ENCODE measurements at regions not wholly inside any gene's neighbourhood (a gene's known extent, or its start where the extent isn't known, plus 50 kb on each side); places are given as distances from the start of the nearest gene placed in this dataset.

GRCh38 chr13:70619936-70620335, 511.7 kb upstream of the KLHL1 start:
- TF ChIP-seq POLR2AphosphoS5 (IDR thresholded peaks at IDR 0.05) (no peak), EP300 (IDR thresholded peaks at IDR 0.05; ENCODE audit: low read depth) (no peak), POLR2A (IDR thresholded peaks at IDR 0.05) (no peak), CTCF (IDR thresholded peaks at IDR 0.05) (no peak)
- Histone ChIP-seq H3K27ac (no peak overlapping the region), H3K27me3 (no peaks in the 10 kb centered on the region), H3K9me3 (no peaks in the 10 kb centered on the region), H3K4me3 (no peak overlapping the region), H3K36me3 (no peaks in the 10 kb centered on the region), H3K4me1 (no peaks in the 10 kb centered on the region)
- 70 to 75% methylated on average over 1 to 2 of the region's 2 CpGs for WGBS, 2 donors (ENCODE audit: low coverage in 1 of 2)
- no peak for DNase-seq
- in situ Hi-C loops (cut with MboI; ENCODE audit: low pct_ligation_motif_present in 1 of 4, low pct_unique_long_range_greater_than_20kb in 1 of 4, low sequenced_read_pairs in 3 of 4): no loop called here
- intact Hi-C loops (cut with DNase I; ENCODE audit: low total_unique reads): no loop called here

- intact Hi-C loops (cut with DNase I; ENCODE audit: low total_unique reads): no loop called here
- DNase-seq: no peak
- in situ Hi-C loops (cut with MboI; ENCODE audit: low pct_ligation_motif_present in 1 of 4, low pct_unique_long_range_greater_than_20kb in 1 of 4, low sequenced_read_pairs in 3 of 4): no loop called here
- H3K4me3 ChIP-seq: no peak overlapping the region
- H3K27ac ChIP-seq: no peak overlapping the region
- H3K9me3 ChIP-seq: no peaks in the 10 kb centered on the region
- H3K36me3 ChIP-seq: no peaks in the 10 kb centered on the region
- H3K27me3 ChIP-seq: no peaks in the 10 kb centered on the region
- WGBS, 2 donors (ENCODE audit: low coverage in 1 of 2): 49 to 52% methylated on average over 3 of the region's 3 CpGs
- H3K4me1 ChIP-seq: no peaks in the 10 kb centered on the region
- TF ChIP-seq CTCF (IDR thresholded peaks at IDR 0.05): no peak
- TF ChIP-seq EP300 (IDR thresholded peaks at IDR 0.05; ENCODE audit: low read depth): no peak
- no peak for TF ChIP-seq POLR2AphosphoS5 (IDR thresholded peaks at IDR 0.05)
- TF ChIP-seq POLR2A (IDR thresholded peaks at IDR 0.05): no peak
Measured at GRCh38 chr13:70616847-70617246, 508.6 kb upstream of the KLHL1 start.

DNA sequence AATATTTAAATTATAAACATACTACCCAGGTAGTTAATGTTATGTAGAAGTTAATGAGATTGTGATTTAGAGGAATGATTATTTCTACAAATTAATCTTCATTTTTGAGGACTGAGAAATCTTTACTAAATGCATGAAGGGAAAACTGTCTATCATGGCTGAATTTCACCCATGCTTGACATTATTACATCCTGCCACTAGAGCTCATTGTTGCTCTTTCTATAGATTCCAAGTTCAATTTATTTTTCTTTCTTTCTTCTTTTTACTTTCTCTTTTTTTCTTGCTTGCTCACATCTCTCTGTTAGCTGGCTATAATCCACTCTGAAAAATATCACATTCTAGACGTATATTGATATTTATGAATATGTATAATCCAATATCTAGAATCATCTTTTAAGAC, 505.0 kb upstream of the KLHL1 start:
- in situ Hi-C loops (cut with MboI; ENCODE audit: low pct_ligation_motif_present in 1 of 4, low pct_unique_long_range_greater_than_20kb in 1 of 4, low sequenced_read_pairs in 3 of 4): no loop called here
- WGBS, 2 donors (ENCODE audit: low coverage in 1 of 2): 50 to 63% methylated on average over 1 of the region's 1 CpG

DNA sequence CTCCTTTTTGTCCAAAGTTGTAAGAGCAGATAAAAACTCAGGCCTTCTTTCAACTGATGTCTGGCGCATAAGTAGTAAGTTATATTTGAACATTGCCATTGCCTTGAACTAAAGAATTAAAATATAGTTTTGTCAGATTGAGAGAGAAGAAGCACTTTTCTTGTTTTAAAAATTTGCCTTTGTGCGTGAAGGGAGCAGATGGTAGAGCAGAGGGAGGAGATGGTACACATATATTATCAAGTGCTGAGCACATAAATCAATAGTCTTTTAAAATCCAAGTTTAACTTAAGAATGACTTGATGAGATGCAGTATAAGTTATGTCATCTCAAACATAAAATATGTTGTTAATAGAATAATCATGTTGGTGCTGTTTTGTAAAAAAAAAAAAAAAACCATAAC, 504.6 kb upstream of the KLHL1 start:
- Histone ChIP-seq H3K4me3 (no peak overlapping the region), H3K9me3 (no peaks in the 10 kb centered on the region), H3K27ac (no peak overlapping the region), H3K4me1 (no peaks in the 10 kb centered on the region), H3K36me3 (no peaks in the 10 kb centered on the region), H3K27me3 (no peaks in the 10 kb centered on the region)
- no peak for DNase-seq
- no peak for TF ChIP-seq POLR2AphosphoS5 (IDR thresholded peaks at IDR 0.05)
- TF ChIP-seq POLR2A (IDR thresholded peaks at IDR 0.05): no peak
- TF ChIP-seq EP300 (IDR thresholded peaks at IDR 0.05; ENCODE audit: low read depth): no peak
- TF ChIP-seq CTCF (IDR thresholded peaks at IDR 0.05): no peak
- in situ Hi-C loops (cut with MboI; ENCODE audit: low pct_ligation_motif_present in 1 of 4, low pct_unique_long_range_greater_than_20kb in 1 of 4, low sequenced_read_pairs in 3 of 4) (no loop called here), intact Hi-C loops (cut with DNase I; ENCODE audit: low total_unique reads) (no loop called here)
- WGBS, 2 donors (ENCODE audit: low coverage in 1 of 2): 88% methylated on average over 2 of the region's 2 CpGs

More for the DNA sequence above, 505.0 kb upstream of the KLHL1 start:
- intact Hi-C loops (cut with DNase I; ENCODE audit: low total_unique reads): no loop called here
- peak in 2 of 5 experiments; percentile 2 to 13 for TF ChIP-seq CTCF (IDR thresholded peaks at IDR 0.05)
- no peak for TF ChIP-seq POLR2AphosphoS5 (IDR thresholded peaks at IDR 0.05)
- Histone ChIP-seq H3K27ac (no peak overlapping the region), H3K4me3 (no peak overlapping the region), H3K36me3 (no peaks in the 10 kb centered on the region), H3K27me3 (no peaks in the 10 kb centered on the region), H3K9me3 (no peaks in the 10 kb centered on the region), H3K4me1 (no peaks in the 10 kb centered on the region)
- no peak for DNase-seq
